ENCODE measurements at regions not wholly inside any gene's neighbourhood (a gene's known extent, or its start where the extent isn't known, plus 50 kb on each side); places are given as distances from the start of the nearest gene placed in this dataset.

DNA sequence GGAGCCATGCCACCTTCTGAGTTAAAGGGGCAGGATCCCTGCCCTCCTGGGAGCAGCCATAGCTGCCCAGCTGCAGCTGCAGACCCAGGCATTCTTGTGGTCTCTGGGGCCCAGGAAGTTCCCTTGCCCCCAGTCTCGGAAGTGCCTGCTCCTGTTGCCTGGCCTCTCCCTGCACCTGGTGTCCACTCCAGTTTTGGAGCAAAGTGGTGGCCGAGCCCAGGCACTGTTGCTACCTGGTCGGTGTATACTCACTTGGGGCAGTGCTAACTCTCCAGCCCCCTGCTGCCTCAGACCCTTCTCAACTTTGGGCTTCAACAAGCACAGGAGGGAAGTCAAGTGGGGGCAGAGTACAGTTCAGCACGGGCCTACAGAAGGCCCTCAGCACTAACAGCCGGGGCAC lies 352.9 kb upstream of the NCAM2 start:
- TF ChIP-seq, protein P1, sequence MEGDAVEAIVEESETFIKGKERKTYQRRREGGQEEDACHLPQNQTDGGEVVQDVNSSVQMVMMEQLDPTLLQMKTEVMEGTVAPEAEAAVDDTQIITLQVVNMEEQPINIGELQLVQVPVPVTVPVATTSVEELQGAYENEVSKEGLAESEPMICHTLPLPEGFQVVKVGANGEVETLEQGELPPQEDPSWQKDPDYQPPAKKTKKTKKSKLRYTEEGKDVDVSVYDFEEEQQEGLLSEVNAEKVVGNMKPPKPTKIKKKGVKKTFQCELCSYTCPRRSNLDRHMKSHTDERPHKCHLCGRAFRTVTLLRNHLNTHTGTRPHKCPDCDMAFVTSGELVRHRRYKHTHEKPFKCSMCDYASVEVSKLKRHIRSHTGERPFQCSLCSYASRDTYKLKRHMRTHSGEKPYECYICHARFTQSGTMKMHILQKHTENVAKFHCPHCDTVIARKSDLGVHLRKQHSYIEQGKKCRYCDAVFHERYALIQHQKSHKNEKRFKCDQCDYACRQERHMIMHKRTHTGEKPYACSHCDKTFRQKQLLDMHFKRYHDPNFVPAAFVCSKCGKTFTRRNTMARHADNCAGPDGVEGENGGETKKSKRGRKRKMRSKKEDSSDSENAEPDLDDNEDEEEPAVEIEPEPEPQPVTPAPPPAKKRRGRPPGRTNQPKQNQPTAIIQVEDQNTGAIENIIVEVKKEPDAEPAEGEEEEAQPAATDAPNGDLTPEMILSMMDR (IDR thresholded peaks at IDR 0.05; ENCODE audit: borderline replicate concordance, extremely low read depth, low read length, poor library complexity, severe bottlenecking): no peak
- no peak for TF ChIP-seq EZH2 (IDR thresholded peaks at IDR 0.05; ENCODE audit: borderline replicate concordance, low read depth, low read length, severe bottlenecking)

Data from DND-41 (cell line).